ENCODE measurements at regions not wholly inside any gene's neighbourhood (a gene's known extent, or its start where the extent isn't known, plus 50 kb on each side); places are given as distances from the start of the nearest gene placed in this dataset.

GRCh38 chr4:34193451-34194154 is 2050.7 kb downstream of the ARAP2 start:
- DNase-seq, result no peak

- DNase-seq, result no peak
These were observed 2049.7 kb downstream of the ARAP2 start for GRCh38 chr4:34194585-34194984.

- no peak for DNase-seq
These were observed 2047.9 kb downstream of the ARAP2 start for GRCh38 chr4:34196375-34196774.

DNA sequence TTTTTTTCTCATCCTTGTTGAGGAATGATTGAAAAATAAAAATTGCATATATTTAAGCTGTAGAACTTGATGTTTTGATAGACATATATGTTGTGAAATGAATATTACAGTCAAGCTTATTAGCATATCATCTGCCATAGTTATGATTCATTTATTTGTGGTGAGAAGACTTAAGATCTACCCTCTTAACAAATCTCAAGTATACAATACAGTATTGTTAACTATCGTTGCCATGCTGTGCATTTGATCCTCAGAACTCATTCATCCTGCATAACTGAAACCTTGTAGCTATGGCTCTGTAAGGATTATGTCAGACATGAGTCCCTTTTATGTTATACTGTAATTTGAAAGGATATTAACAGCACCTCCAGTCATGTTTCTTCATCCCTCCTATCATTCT is 2045.3 kb downstream of the ARAP2 start:
- DNase-seq, result no peak

- no peak for DNase-seq
These were observed 2043.8 kb downstream of the ARAP2 start for GRCh38 chr4:34200535-34200934.

DNA sequence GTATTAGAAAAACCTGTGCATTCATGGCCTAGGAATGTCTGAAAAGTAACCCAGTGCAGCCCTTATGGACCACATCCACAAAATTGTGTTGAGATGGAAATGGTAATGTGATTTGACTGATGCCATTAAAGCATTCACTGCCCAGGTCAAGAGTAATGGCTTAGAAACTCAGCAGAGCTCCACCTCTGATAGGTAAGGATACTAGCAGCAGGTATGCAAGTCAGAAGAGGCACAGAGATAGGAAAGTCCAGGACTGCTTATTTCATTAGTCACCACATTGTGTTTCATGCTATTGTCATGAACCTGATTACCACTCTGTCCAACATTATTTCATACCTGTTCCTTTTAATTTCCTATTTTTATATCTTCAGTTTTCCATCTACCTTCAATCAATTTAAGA is 2042.2 kb downstream of the ARAP2 start:
- no peak for DNase-seq

DNA sequence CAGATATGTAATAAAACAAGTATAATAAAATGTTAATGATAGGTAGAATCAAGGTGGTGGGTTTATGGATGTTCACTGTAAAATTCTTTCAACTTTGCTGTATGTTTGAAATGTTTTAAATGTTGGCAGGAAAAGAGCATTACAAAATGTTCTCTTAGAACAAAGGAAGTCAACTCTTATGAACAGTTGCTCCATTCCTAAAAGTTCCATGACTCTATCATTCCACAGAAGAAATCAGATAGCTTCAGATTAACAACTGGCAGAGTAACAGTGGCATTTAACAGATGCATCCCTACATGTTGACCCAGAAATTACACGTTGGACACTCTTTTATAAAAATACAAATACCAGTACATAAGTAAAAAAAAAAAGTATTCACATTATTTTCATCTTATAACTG is 2023.7 kb downstream of the ARAP2 start:
- no peak for DNase-seq

- DNase-seq, result no peak
These were observed 2022.3 kb downstream of the ARAP2 start for GRCh38 chr4:34221986-34222385.

- no peak for DNase-seq
These were observed 2008.2 kb downstream of the ARAP2 start for GRCh38 chr4:34236118-34236517.

- no peak for DNase-seq
These were observed 1999.0 kb downstream of the ARAP2 start for GRCh38 chr4:34245276-34245675.

GRCh38 chr4:34250562-34250961 is 1993.8 kb downstream of the ARAP2 start:
- DNase-seq, result no peak

- no peak for DNase-seq
These were observed 1991.1 kb downstream of the ARAP2 start for GRCh38 chr4:34253239-34253638.

DNA sequence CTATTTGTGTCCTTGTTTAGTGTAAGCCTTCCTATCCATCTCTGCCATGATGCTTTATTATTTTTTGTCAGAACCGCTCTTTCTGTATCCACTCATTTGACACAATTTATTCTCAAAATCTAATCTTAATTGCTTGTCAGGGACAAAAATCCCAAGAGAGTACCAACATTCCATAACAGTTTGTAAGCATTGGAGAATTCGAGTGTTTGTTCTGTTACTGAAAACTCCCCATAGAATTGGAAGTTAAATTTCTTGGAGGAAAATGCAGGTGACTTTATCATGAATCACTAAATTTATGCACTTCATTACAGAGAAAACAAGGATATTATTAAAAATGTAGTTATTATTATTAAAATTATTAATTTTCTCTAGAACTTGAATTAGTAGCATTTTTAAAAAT is 1986.1 kb downstream of the ARAP2 start:
- no peak for DNase-seq

DNA sequence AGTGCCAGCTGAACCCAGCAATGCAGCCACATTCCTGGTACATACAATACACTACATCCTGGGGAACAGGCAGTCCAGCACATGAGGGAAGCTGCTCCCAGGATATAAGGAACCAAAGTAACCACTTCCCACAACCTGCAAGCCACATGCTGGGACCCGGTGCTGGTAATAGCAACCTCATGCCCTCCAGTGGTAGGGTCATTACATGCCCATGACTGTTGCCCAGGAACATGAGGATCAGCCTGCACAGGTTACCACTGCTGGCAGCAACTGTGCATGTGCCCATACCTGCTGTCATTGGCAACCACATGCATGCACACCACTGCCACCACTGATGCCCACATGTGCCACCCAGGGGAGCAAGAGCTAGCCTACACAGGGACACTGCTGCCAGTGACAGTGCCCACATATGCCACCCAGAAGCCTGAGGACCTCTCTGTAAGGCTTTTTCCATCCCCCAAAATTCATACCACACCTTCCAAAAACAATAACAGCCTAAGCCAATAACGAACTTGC is 1982.5 kb downstream of the ARAP2 start:
- no peak for DNase-seq

DNA sequence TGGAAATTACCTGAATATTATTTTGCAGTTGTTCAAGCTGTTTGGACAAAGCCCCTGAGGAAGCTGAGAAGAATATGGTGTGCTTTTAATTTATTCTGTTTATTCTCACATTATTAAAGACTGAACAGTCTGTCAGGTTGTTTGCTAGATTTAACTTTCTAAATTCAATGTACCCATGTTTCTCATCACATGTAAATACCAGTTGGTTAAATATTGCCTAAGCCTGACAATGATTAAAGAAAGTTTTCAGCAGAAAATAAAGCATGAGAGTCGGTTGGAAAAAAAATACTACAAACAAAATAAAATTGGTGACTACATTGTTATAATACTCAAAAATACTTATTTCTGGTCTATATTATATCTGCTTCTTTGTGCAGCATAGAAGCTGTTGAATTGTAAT is 1974.7 kb downstream of the ARAP2 start:
- no peak for DNase-seq

DNA sequence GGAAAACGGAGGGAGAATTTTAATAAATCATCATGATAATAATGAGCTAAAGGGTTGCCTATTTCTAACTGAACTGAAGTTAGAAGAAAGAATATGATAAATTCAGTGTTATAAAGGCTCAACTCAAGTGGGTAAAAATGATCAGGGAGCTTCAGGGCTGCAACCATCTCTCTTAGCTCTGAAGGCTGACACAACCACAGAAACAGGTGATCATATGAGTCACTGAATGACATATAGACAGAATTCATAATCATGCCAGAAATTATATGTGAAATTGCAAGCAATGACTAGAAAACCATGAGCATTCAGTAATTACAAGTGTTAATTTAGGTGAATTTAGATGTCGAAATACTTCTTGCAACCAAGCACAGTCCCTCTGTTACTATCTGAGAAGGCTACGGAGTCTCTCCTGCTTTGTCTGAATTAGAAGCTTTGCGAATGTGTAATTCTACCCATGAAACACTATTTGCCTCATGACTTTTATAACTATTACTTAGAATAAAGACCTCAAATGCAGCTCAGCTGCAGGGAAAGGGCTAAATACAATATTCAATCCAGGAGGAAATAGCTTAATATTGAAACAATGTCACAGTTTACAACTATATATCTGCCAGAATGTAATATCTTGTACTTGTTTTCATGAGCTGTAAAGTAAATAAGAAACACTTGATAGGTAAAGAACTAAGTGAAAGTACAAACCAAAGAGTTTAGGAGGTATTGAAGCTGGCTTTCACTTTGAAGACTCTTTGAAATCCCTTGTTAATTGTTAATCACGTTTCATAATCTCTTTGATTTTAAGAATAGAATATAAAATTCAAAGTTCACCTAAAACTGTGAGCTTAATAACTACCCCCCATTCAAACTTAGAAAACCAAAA is 1972.6 kb downstream of the ARAP2 start:
- DNase-seq, result no peak

DNA sequence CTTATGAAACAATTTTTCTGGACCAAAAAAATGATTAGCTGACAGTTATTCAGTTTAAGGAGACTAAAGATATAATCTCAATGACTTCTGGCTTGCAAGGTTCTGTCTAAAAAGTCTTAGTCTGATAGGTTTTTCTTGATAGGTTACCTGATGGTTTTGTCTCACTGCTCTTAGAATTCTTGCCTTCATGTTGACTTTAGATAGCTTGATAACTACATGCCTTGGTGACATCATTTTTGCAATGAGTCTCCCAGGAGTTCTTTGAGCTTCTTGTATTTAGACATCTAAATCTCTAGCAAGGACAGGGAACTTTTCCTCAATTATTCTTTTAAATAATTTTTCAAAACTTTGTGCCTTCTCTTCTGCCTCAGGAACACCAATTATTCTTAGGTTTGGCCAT is 1965.3 kb downstream of the ARAP2 start:
- DNase-seq, result no peak

DNA sequence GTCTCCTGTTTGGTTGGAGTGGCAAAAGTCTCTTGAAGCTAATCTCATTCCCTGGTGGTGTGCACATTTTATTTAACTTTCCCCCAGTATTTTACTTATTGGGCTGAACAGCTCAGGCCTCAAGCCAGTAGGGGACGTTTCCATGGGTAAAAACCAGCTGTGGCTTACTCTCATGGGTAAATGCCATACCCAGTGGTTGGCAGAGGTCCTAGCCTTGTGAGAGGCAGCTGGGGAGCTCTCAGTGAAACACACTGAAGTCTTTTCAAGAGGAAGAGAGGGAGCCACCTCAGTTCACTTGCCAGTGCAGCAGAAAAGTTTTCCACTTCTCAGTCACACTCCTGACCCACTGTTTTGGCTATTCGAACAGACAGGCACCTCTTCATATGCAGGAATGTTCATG is 1964.2 kb downstream of the ARAP2 start:
- DNase-seq, result no peak

DNA sequence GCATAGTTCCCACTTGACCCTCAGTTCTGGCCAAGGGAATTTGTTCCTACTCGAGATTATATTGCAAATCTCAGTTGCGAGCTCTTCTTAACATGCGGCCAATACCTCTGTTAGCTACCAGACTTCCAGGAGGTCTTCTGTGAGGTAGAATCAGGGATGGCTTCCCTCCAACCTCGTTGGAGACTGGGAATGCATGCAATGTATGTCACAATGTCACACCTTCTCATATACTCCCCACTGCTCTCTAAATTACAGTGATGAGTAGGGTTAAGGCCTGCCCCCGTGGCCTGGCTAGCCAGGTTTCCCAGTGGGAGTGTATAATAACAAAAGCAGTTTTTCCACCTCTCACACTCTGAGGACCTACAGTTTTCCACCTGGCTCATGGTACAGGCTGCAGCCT is 1962.5 kb downstream of the ARAP2 start:
- DNase-seq, result no peak

- no peak for DNase-seq
These were observed 1954.8 kb downstream of the ARAP2 start for GRCh38 chr4:34289489-34289888.

GRCh38 chr4:34289962-34290361 is 1954.4 kb downstream of the ARAP2 start:
- no peak for DNase-seq

GRCh38 chr4:34293459-34293858 is 1950.9 kb downstream of the ARAP2 start:
- DNase-seq, result no peak

GRCh38 chr4:34309383-34309906 is 1934.9 kb downstream of the ARAP2 start:
- no peak for DNase-seq

DNA sequence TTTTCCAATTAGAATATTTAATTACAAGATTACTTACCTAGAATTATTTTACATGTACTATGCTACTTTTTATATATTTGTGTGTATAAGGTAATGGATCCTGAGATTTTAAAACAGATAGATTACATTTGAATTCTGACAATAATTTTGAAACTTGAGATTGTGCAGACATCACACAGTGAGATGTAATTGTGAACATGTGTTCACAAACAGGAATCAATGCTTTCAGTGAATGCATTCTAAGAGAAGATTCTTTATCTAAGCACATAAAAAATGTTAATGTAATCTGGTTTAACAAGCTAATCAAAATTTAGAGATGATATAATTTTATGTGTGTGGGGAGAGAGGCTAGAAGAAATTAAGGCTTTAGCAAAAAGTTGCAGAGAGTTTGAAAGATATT is 1925.5 kb downstream of the ARAP2 start:
- no peak for DNase-seq

Measured in stimulated activated CD8-positive, alpha-beta memory T cell treated with anti-CD3 and anti-CD28 coated beads, Interleukin-4, amount 100 ng/mL, for 48 hours (primary cell).